H1 (cell line): ENCODE measurements at regions not wholly inside any gene's neighbourhood (a gene's known extent, or its start where the extent isn't known, plus 50 kb on each side); places are given as distances from the start of the nearest gene placed in this dataset.

ENCODE experiments used
- CTCF ChIA-PET: fragments of 300-600 bp; sonication (Branson Sonifier 250); formaldehyde crosslinking; loops from one replicate; lab custom pipeline; 2021; ENCODE audit not compliant: partially characterized antibody; lab: Charles Lee
- POLR2A ChIA-PET: fragments of 300-600 bp; sonication (Branson Sonifier 250); formaldehyde crosslinking; loops from one replicate; lab custom pipeline; 2021; ENCODE audit warnings: inconsistent platforms; ENCODE audit not compliant: partially characterized antibody; lab: Charles Lee
- DNase-seq, 2 experiments: peaks; one replicate each; pipeline versions ENCODE4 v3.0.0 to v3.0.0-alpha.2; 2010 to 2022; ENCODE audit warnings: low spot score in 2 of 2, low read depth in 1 of 2, mixed read lengths in 1 of 2
- FAIRE-seq: peaks from 2 replicates; lab custom pipeline; 2011; peaks lifted over from hg19 to GRCh38; lab: Jason Lieb, UNC
- H2AFZ ChIP-seq: 2 replicates; pipeline ENCODE4 v1.8.1; 2012; ENCODE audit warnings: low read length, inconsistent platforms
- H2AK5ac ChIP-seq: 2 replicates; pipeline ENCODE4 v1.6.1; 2013; ENCODE audit warnings: low read depth, low read length
- H2BK120ac ChIP-seq: replicated peaks from 2 replicates; pipeline ENCODE3; 2013; ENCODE audit warnings: low read depth, low read length, inconsistent platforms
- H2BK12ac ChIP-seq: 2 replicates; pipeline ENCODE4 v1.6.1; 2013; ENCODE audit warnings: low read depth, low read length
- H2BK15ac ChIP-seq: 2 replicates; pipeline ENCODE4 v1.6.1; 2013; ENCODE audit warnings: low read length
- H2BK20ac ChIP-seq: 2 replicates; pipeline ENCODE4 v1.6.1; 2013; ENCODE audit warnings: low read length
- H2BK5ac ChIP-seq: 2 replicates; pipeline ENCODE4 v1.6.1; 2013; ENCODE audit warnings: low read depth, low read length
- H3K14ac ChIP-seq: 2 replicates; pipeline ENCODE4 v1.6.1; 2013; ENCODE audit warnings: inconsistent platforms; ENCODE audit not compliant: insufficient read length
- H3K18ac ChIP-seq: 2 replicates; pipeline ENCODE4 v1.6.1; 2013; ENCODE audit warnings: low read length; ENCODE audit errors: extremely low read depth
- H3K23ac ChIP-seq: 2 replicates; pipeline ENCODE4 v1.6.1; 2013; ENCODE audit warnings: inconsistent platforms; ENCODE audit not compliant: insufficient read length
- H3K23me2 ChIP-seq: 2 replicates; pipeline ENCODE4 v1.6.1; 2013; ENCODE audit warnings: low read depth, low read length
- H3K27ac ChIP-seq: 2 replicates; pipeline ENCODE4 v1.6.1; 2011; ENCODE audit warnings: low read depth, low read length, inconsistent platforms
- H3K27me3 ChIP-seq, 4 experiments: replicated peaks in 1 of 4; 1 replicate in 1 of 4; 2 replicates in 3 of 4; pipeline versions ENCODE4 v1.6.1 to v1.8.1; 2011 to 2013; ENCODE audit warnings: low read length in 3 of 4, mild to moderate bottlenecking in 3 of 4, inconsistent platforms in 2 of 4, mixed read lengths in 2 of 4, moderate library complexity in 1 of 4; ENCODE audit not compliant: control insufficient read depth in 3 of 4, insufficient read depth in 3 of 4; ENCODE audit errors: extremely low read depth in 1 of 4
- H3K36me3 ChIP-seq, 4 experiments: 2 replicates each; pipeline versions ENCODE4 v1.6.1 to v1.8.1; 2011 to 2013; ENCODE audit warnings: mild to moderate bottlenecking in 4 of 4, low read length in 3 of 4, moderate library complexity in 2 of 4, control low read depth in 1 of 4, inconsistent platforms in 1 of 4; ENCODE audit not compliant: insufficient read depth in 4 of 4, control insufficient read depth in 2 of 4
- H3K4ac ChIP-seq: replicated peaks from 2 replicates; pipeline ENCODE3; 2013; ENCODE audit warnings: low read length, low read depth, mixed read lengths, inconsistent platforms; ENCODE audit not compliant: insufficient read length
- H3K4me1 ChIP-seq, 4 experiments: replicated peaks in 1 of 4; 1 replicate in 1 of 4; 2 replicates in 3 of 4; pipeline versions ENCODE4 v1.6.1 to v1.8.1; 2011 to 2013; ENCODE audit warnings: low read length in 3 of 4, inconsistent platforms in 2 of 4, mixed read lengths in 1 of 4; ENCODE audit not compliant: insufficient read depth in 4 of 4, control insufficient read depth in 3 of 4
- H3K4me2 ChIP-seq, 2 experiments: 2 replicates each; pipeline versions ENCODE4 v1.6.1 to v1.8.1; 2011 to 2013; ENCODE audit warnings: low read depth in 2 of 2, low read length in 2 of 2, control low read depth in 1 of 2, inconsistent platforms in 1 of 2, mild to moderate bottlenecking in 1 of 2; ENCODE audit not compliant: insufficient read depth in 1 of 2
- H3K4me3 ChIP-seq, 4 experiments: fragments of 200-600, 300-600 bp in 1 of 4; sonication (generic), shearing (Covaris generic), sonication (Bioruptor Twin) in 1 of 4; 2 replicates each; pipeline versions ENCODE4 v1.5.1 to v1.8.1; 2011 to 2016; ENCODE audit warnings: low read length in 4 of 4, low read depth in 3 of 4, control low read depth in 2 of 4, inconsistent platforms in 2 of 4, mild to moderate bottlenecking in 2 of 4, mixed read lengths in 1 of 4, moderate library complexity in 1 of 4; ENCODE audit not compliant: insufficient read depth in 2 of 4; ENCODE audit errors: extremely low read depth in 1 of 4
- H3K56ac ChIP-seq: replicated peaks from 2 replicates; pipeline ENCODE3; 2013; ENCODE audit warnings: low read depth, mild to moderate bottlenecking, mixed read lengths, low read length, inconsistent platforms; ENCODE audit not compliant: insufficient read length
- H3K79me1 ChIP-seq: 2 replicates; pipeline ENCODE4 v1.6.1; 2013; ENCODE audit warnings: low read depth, low read length, control low read depth
- H3K79me2 ChIP-seq, 2 experiments: 2 replicates each; pipeline versions ENCODE4 v1.6.1 to v1.8.1; 2012 to 2013; ENCODE audit warnings: low read length in 2 of 2, mild to moderate bottlenecking in 2 of 2, inconsistent platforms in 1 of 2; ENCODE audit not compliant: insufficient read depth in 2 of 2, control insufficient read depth in 1 of 2
- H3K9ac ChIP-seq, 4 experiments: replicated peaks in 1 of 4; 1 replicate in 1 of 4; 2 replicates in 3 of 4; pipeline versions ENCODE4 v1.6.1 to v1.8.1; 2011 to 2013; ENCODE audit warnings: low read depth in 3 of 4, low read length in 3 of 4, control low read depth in 2 of 4, mild to moderate bottlenecking in 2 of 4, moderate library complexity in 2 of 4, inconsistent platforms in 1 of 4; ENCODE audit errors: extremely low read depth in 1 of 4
- H3K9me3 ChIP-seq, 2 experiments: 2 replicates each; pipeline versions ENCODE4 v1.6.1 to v1.8.1; 2012 to 2013; ENCODE audit warnings: mild to moderate bottlenecking in 2 of 2, moderate library complexity in 2 of 2, control low read depth in 1 of 2, inconsistent platforms in 1 of 2, low read depth in 1 of 2, low read length in 1 of 2, mixed read lengths in 1 of 2; ENCODE audit not compliant: insufficient read depth in 2 of 2
- H4K20me1 ChIP-seq, 2 experiments: replicated peaks in 1 of 2; 2 replicates each; pipeline versions ENCODE3 to v1.8.1; 2011 to 2013; ENCODE audit warnings: inconsistent platforms in 2 of 2, low read length in 2 of 2, mild to moderate bottlenecking in 1 of 2; ENCODE audit not compliant: insufficient read depth in 2 of 2, control insufficient read depth in 1 of 2
- H4K5ac ChIP-seq: 2 replicates; pipeline ENCODE4 v1.6.1; 2013; ENCODE audit warnings: low read length, low read depth, mixed read lengths, inconsistent platforms; ENCODE audit not compliant: insufficient read length
- H4K8ac ChIP-seq: 2 replicates; pipeline ENCODE4 v1.8.0; 2013; ENCODE audit warnings: mild to moderate bottlenecking, moderate library complexity, low read length, inconsistent platforms; ENCODE audit not compliant: insufficient read depth; ENCODE audit errors: extremely low read depth
- H4K91ac ChIP-seq: replicated peaks from 2 replicates; pipeline ENCODE3; 2013; ENCODE audit warnings: low read length, mixed read lengths, inconsistent platforms; ENCODE audit not compliant: insufficient read length
- BACH1 ChIP-seq: IDR thresholded peaks from 2 replicates; pipeline ENCODE4 v1.6.1; 2012; ENCODE audit warnings: low read length, improper control_type of control experiment
- BCL11A ChIP-seq, 2 experiments: IDR thresholded peaks; one replicate each; pipeline ENCODE4 v1.6.1; 2011; ENCODE audit warnings: low read depth in 2 of 2, low read length in 2 of 2, mild to moderate bottlenecking in 2 of 2
- CEBPB ChIP-seq: IDR thresholded peaks from 2 replicates; pipeline ENCODE4 v1.6.1; 2012; ENCODE audit warnings: low read depth, low read length
- POU5F1 ChIP-seq: IDR thresholded peaks from 2 replicates; pipeline ENCODE4 v1.6.1; 2011; ENCODE audit warnings: low read depth, mild to moderate bottlenecking, low read length, moderate library complexity
- RFX5 ChIP-seq: IDR thresholded peaks from 2 replicates; pipeline ENCODE4 v1.6.1; 2011; ENCODE audit warnings: low read depth, low read length, improper control_type of control experiment, borderline replicate concordance
- SIX5 ChIP-seq: IDR thresholded peaks from 2 replicates; pipeline ENCODE4 v1.6.1; 2011; ENCODE audit warnings: mild to moderate bottlenecking, low read depth, low read length
- WGBS, 2 experiments: shearing (Covaris generic) in 1 of 2; methylation state at CpG; one replicate each; pipeline versions ENCODE4 v1.1.6 to v1.1.7; 2013 to 2015; ENCODE audit warnings: low lambda C conversion rate in 2 of 2, mixed read lengths in 2 of 2, inconsistent platforms in 1 of 2, low coverage in 1 of 2, missing lambda C conversion rate in 1 of 2; ENCODE audit not compliant: insufficient replicate concordance in 2 of 2, insufficient coverage in 1 of 2, insufficient read length in 1 of 2; ENCODE audit errors: extremely low coverage in 1 of 2, missing lambda C conversion rate in 1 of 2; 5-methylcytosine and 5-hydroxymethylcytosine counted together

DNA sequence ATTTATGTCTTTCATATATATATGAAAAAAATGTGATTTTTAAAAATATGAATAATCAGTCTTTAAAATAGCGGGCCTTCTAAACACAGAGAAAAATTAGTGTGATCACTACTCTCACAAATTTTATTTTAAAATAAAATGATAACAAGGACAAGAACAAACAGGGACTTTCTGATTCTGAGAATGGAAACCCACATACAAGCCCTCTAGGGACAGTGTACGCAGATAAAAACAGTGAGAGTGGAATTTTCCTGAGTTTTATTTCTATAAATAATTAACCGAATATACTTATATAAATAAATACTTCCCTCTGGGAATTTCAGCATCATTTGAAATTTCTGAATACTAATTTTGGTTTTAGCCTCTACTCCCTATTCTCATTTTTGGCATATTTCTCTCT, 201.4 kb upstream of the CBLB start:
- Histone ChIP-seq H3K4me3 (no peak overlapping the region), H2BK5ac (no peak overlapping the region), H3K23me2 (no peaks in the 10 kb centered on the region)
- no peak for TF ChIP-seq CEBPB
- TF ChIP-seq BCL11A (IDR thresholded peaks at IDR 0.05; ENCODE audit: low read depth in 2 of 2, low read length in 2 of 2) = no peak
- TF ChIP-seq RFX5 = no peak
- no peak for TF ChIP-seq POU5F1
- no peak for TF ChIP-seq SIX5
- no peak for TF ChIP-seq BACH1
- TF ChIP-seq, all 59 proteins: peak for 0
- Histone ChIP-seq H3K4me1 (no peaks in the 10 kb centered on the region), H3K9me3 (peaks cover 0 to 10% of the 10 kb centered on the region in 2 experiments; a peak in 2 of 4 replicates), H3K18ac (no peak overlapping the region), H4K20me1 (no peaks in the 10 kb centered on the region), H2BK15ac (no peak overlapping the region), H3K36me3 (no peaks in the 10 kb centered on the region), H3K27me3 (no peaks in the 10 kb centered on the region), H3K14ac (no peak overlapping the region), H3K56ac (no peak overlapping the region), H2AFZ (no peak overlapping the region), H3K79me2 (no peaks in the 10 kb centered on the region), H3K27ac (no peak overlapping the region), H2AK5ac (no peak overlapping the region), H2BK20ac (no peak overlapping the region), H3K4me2 (no peak overlapping the region), H4K8ac (no peak overlapping the region), H3K23ac (no peak overlapping the region), H4K91ac (no peak overlapping the region), H2BK120ac (no peak overlapping the region), H3K79me1 (no peaks in the 10 kb centered on the region), H3K4ac (no peak overlapping the region), H3K9ac (no peak overlapping the region), H2BK12ac (no peak overlapping the region), H4K5ac (no peak overlapping the region)
- ChIA-PET CTCF (no interaction called here), POLR2A (no interaction called here)
- WGBS, 2 experiments = 99% methylated on average over 3 of the region's 3 CpGs; no CpG with 5 or more reads in 1 of the 2 experiments
- DNase-seq (no peak), FAIRE-seq (no peak)
